ENCODE measurements at regions not wholly inside any gene's neighbourhood (a gene's known extent, or its start where the extent isn't known, plus 50 kb on each side); places are given as distances from the start of the nearest gene placed in this dataset.

DNA sequence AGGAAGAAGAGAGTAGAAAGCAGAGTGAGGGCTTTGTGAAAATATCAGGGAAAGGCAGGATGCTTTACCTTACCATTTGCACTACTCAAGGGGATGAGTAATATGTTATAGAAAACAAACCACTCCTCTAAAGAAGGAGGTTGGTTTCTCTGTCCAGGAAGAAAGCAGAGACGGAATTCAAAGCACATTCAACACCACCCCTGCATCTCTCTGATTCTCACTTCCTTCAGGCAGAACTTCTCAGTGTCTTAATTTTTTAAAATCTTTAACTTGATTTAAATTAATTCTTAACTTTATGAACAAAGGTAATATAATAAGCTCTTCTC lies 82.4 kb downstream of the NR2F2 start:
- TF ChIP-seq EZH2 (IDR thresholded peaks at IDR 0.05; ENCODE audit: borderline replicate concordance, low read depth, low read length, severe bottlenecking) = no peak
- no peak for TF ChIP-seq POLR2A (IDR thresholded peaks at IDR 0.05; ENCODE audit: low read depth, low read length)
- TF ChIP-seq, protein P1, sequence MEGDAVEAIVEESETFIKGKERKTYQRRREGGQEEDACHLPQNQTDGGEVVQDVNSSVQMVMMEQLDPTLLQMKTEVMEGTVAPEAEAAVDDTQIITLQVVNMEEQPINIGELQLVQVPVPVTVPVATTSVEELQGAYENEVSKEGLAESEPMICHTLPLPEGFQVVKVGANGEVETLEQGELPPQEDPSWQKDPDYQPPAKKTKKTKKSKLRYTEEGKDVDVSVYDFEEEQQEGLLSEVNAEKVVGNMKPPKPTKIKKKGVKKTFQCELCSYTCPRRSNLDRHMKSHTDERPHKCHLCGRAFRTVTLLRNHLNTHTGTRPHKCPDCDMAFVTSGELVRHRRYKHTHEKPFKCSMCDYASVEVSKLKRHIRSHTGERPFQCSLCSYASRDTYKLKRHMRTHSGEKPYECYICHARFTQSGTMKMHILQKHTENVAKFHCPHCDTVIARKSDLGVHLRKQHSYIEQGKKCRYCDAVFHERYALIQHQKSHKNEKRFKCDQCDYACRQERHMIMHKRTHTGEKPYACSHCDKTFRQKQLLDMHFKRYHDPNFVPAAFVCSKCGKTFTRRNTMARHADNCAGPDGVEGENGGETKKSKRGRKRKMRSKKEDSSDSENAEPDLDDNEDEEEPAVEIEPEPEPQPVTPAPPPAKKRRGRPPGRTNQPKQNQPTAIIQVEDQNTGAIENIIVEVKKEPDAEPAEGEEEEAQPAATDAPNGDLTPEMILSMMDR (IDR thresholded peaks at IDR 0.05; ENCODE audit: extremely low read depth in 1 of 2, insufficient read depth in 1 of 2, low read depth in 1 of 2, low read length in 2 of 2) = no peak
- TF ChIP-seq, protein P2, sequence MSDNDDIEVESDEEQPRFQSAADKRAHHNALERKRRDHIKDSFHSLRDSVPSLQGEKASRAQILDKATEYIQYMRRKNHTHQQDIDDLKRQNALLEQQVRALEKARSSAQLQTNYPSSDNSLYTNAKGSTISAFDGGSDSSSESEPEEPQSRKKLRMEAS (IDR thresholded peaks at IDR 0.05; ENCODE audit: insufficient read depth, insufficient read length) = no peak
- no peak for TF ChIP-seq POLR2AphosphoS5 (IDR thresholded peaks at IDR 0.05; ENCODE audit: insufficient read depth, low read depth, low read length)
- no peak for TF ChIP-seq MYC (IDR thresholded peaks at IDR 0.05; ENCODE audit: low read depth, low read length)

Data from endothelial cell of umbilical vein (primary cell).